GM12872 (cell line): ENCODE measurements at regions not wholly inside any gene's neighbourhood (a gene's known extent, or its start where the extent isn't known, plus 50 kb on each side); places are given as distances from the start of the nearest gene placed in this dataset.

Source experiments
- TF ChIP-seq, protein P1 (sequence below): IDR thresholded peaks from 3 replicates; pipeline ENCODE4 v1.5.1; 2011; ENCODE audit warnings: low read depth, mild to moderate bottlenecking, low read length, moderate library complexity; ENCODE audit not compliant: insufficient read depth

DNA sequence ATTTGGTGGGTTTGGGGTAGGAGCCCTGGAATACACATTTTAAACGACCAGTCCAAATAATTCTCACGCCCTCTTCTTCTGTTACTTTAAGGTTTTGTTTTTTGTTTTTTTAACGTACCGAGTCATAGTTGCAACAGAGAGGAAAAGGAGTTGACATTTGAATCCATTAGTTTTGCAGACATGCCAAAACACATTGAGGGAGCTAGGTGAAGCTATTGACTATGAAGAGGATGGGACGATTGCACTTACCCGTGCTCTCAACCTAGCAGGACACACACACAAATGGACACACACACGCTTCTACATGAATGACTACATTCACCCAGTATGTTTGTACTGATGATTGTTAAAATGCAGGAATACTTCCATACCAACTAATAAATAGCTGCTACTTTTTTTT, 54.3 kb upstream of the CIT start:
- TF ChIP-seq, protein P1, sequence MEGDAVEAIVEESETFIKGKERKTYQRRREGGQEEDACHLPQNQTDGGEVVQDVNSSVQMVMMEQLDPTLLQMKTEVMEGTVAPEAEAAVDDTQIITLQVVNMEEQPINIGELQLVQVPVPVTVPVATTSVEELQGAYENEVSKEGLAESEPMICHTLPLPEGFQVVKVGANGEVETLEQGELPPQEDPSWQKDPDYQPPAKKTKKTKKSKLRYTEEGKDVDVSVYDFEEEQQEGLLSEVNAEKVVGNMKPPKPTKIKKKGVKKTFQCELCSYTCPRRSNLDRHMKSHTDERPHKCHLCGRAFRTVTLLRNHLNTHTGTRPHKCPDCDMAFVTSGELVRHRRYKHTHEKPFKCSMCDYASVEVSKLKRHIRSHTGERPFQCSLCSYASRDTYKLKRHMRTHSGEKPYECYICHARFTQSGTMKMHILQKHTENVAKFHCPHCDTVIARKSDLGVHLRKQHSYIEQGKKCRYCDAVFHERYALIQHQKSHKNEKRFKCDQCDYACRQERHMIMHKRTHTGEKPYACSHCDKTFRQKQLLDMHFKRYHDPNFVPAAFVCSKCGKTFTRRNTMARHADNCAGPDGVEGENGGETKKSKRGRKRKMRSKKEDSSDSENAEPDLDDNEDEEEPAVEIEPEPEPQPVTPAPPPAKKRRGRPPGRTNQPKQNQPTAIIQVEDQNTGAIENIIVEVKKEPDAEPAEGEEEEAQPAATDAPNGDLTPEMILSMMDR: no peak

DNA sequence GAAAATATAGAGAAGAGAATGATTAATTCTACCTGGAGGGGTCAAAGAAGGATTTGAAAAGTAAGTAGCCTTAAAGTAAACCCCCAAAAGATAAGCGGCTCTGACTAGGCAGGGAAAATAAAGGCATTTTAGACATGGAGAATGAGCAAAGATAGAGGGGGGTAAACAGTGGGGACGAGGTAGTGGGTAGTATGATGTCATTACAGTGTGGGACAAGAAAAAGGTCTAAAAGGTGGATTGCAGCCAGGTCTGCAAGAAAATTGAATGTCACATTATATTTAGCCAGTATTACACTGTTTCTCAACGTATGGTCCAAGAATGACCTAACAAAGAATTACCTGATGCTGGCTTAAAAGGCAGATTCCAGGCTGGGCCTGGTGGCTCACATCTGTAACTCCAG, 55.8 kb upstream of the CIT start:
- TF ChIP-seq, protein P1: no peak

DNA sequence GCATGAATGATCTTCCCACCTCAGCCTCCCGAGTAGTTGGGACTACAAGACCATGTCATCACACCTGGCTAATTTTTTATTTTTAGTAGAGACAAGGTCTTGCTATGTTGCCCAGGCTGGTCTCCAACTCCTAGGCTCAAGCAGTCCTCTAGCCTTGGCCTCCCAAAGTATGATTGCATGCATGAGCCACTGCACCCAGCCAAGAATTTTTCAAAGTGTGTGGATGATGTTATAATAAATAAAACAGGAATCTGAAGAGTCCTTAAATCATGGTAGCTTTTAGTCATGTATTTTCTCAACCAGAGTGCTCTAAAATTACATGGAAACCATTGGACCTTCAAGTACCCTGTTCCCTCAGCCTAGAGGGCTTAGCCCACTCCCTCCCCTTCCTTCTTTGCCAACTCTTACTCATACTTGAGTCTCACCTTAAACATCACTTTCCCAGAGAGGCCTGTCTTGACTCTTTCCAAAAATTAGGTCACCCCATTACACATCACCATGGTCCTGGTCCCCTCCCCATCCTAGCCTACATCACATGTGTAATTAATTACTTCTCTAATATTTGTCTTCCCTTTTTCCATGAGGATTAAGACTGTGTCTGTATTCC, 52.2 kb upstream of the BICDL1 start:
- TF ChIP-seq, protein P1: no peak

DNA sequence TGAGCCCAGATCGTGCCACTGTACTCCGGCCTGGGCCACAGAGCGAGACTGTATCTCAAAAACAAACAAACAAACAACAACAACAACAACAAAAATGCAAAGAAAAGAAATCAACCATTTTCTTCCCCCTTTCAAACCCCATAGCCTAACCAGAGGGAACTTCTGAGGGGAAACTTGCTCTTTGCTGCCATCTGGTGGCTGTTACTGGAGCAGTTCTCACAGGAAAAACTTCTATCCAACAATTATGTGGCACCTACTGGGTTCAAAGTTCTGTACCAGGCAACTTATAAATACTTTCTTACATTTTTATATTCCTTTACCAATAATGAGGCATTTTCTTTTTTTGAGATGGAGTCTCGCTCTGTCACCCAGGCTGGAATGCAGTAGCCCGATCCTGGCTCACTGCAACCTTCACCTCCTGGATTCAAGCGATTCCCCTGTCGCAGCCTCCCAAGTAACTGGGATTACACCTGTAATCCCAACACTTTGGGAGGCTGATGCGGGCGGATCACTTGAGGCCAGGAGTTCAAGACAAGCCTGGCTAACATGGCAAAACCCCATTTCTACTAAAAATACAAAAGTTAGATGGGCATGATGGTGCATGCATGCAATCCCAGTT, 50.9 kb upstream of the BICDL1 start:
- TF ChIP-seq, protein P1: peak; percentile 89
